ENCODE measurements at regions not wholly inside any gene's neighbourhood (a gene's known extent, or its start where the extent isn't known, plus 50 kb on each side); places are given as distances from the start of the nearest gene placed in this dataset.

- Mint-ChIP-seq H3K4me3 (ENCODE audit: unreplicated experiment) (no peak overlapping the region), H3K4me1 (ENCODE audit: unreplicated experiment) (no peaks in the 10 kb centered on the region), H3K27ac (ENCODE audit: unreplicated experiment) (no peak overlapping the region), H3K9me3 (ENCODE audit: unreplicated experiment) (no peaks in the 10 kb centered on the region), H3K36me3 (ENCODE audit: low read depth, unreplicated experiment) (no peaks in the 10 kb centered on the region), H3K27me3 (ENCODE audit: unreplicated experiment) (no peaks in the 10 kb centered on the region)
- TF ChIP-seq, protein P1, sequence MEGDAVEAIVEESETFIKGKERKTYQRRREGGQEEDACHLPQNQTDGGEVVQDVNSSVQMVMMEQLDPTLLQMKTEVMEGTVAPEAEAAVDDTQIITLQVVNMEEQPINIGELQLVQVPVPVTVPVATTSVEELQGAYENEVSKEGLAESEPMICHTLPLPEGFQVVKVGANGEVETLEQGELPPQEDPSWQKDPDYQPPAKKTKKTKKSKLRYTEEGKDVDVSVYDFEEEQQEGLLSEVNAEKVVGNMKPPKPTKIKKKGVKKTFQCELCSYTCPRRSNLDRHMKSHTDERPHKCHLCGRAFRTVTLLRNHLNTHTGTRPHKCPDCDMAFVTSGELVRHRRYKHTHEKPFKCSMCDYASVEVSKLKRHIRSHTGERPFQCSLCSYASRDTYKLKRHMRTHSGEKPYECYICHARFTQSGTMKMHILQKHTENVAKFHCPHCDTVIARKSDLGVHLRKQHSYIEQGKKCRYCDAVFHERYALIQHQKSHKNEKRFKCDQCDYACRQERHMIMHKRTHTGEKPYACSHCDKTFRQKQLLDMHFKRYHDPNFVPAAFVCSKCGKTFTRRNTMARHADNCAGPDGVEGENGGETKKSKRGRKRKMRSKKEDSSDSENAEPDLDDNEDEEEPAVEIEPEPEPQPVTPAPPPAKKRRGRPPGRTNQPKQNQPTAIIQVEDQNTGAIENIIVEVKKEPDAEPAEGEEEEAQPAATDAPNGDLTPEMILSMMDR (IDR thresholded peaks at IDR 0.05; ENCODE audit: unreplicated experiment): no peak
- DNase-seq (ENCODE audit: low spot score): no peak
These were observed 255.3 kb downstream of the NR4A2 start for GRCh38 chr2:156077041-156077742.

DNA sequence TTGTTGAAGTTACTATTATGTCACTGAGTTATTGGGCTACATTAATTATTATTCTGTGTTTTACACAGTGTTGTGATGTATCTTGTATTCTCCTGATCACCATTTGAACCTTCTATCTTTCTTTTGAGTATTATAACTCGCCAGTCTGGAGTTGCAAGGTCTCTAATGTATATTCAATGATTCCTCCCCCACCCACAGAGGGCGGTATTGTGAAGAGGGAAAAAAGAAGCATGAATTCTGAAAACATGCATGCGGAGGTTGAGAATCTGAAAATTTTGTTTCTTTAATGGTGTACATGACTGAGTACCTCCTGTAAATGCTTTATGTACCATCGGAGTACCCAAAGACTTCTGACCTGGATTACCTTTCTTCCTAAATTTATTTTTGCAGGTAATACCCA is 266.6 kb downstream of the NR4A2 start:
- TF ChIP-seq, protein P1 (IDR thresholded peaks at IDR 0.05; ENCODE audit: unreplicated experiment): no peak
- H3K27ac Mint-ChIP-seq (ENCODE audit: unreplicated experiment): no peak overlapping the region
- no peaks in the 10 kb centered on the region for H3K36me3 Mint-ChIP-seq (ENCODE audit: low read depth, unreplicated experiment)
- no peaks in the 10 kb centered on the region for H3K9me3 Mint-ChIP-seq (ENCODE audit: unreplicated experiment)
- H3K4me3 Mint-ChIP-seq (ENCODE audit: unreplicated experiment): no peak overlapping the region
- DNase-seq (ENCODE audit: low spot score): no peak
- H3K4me1 Mint-ChIP-seq (ENCODE audit: unreplicated experiment): no peaks in the 10 kb centered on the region
- no peaks in the 10 kb centered on the region for H3K27me3 Mint-ChIP-seq (ENCODE audit: unreplicated experiment)

DNA sequence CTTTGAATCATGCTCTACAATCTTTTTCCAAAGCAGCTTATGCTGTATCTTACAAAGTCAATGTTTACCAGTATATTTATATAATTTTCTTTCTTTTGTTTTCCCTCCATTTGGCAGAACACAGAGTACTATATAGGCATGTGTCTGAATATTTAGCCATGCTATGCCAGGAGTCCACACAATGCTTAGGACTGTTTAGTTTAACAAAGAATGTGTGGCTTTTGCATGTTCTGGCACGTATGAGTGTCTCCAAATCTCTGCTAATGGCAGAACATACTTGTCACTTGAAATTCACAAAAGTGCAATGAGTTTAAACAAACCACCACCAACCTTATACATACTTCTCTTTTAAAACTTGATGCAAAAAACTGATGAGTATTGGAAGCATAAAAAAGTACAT is 268.0 kb downstream of the NR4A2 start:
- Mint-ChIP-seq H3K27me3 (ENCODE audit: unreplicated experiment) (no peaks in the 10 kb centered on the region), H3K4me3 (ENCODE audit: unreplicated experiment) (no peak overlapping the region)
- TF ChIP-seq, protein P1 (IDR thresholded peaks at IDR 0.05; ENCODE audit: unreplicated experiment): no peak

DNA sequence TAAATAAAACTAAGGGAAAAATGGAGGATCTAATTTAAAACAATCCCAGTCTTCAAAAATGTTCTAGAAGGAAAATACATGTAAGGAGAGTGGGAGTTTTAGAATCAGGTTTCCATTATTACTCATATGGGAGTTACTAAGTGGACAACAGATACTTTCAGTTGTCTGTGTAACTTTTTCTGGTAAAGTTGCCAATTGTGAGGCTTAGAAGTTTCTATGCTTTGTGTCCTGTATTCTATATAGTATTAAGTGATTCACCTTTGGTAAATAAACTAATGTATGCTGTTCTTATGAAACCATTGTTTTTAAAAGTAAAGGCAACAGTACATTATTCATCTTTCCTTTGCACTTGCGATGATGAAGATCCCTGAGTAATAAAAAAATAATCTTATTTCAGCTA is 274.9 kb downstream of the NR4A2 start:
- H3K9me3 Mint-ChIP-seq (ENCODE audit: unreplicated experiment): no peaks in the 10 kb centered on the region
- TF ChIP-seq, protein P1 (IDR thresholded peaks at IDR 0.05; ENCODE audit: unreplicated experiment): no peak

More for the DNA sequence above, 268.0 kb downstream of the NR4A2 start:
- DNase-seq (ENCODE audit: low spot score): no peak
- H3K4me1 Mint-ChIP-seq (ENCODE audit: unreplicated experiment): peaks cover 1% of the 10 kb centered on the region
- H3K9me3 Mint-ChIP-seq (ENCODE audit: unreplicated experiment): no peaks in the 10 kb centered on the region
- H3K36me3 Mint-ChIP-seq (ENCODE audit: low read depth, unreplicated experiment): no peaks in the 10 kb centered on the region
- no peak overlapping the region for H3K27ac Mint-ChIP-seq (ENCODE audit: unreplicated experiment)

GRCh38 chr2:156054983-156055382 is 277.5 kb downstream of the NR4A2 start:
- Mint-ChIP-seq H3K36me3 (ENCODE audit: low read depth, unreplicated experiment) (no peaks in the 10 kb centered on the region), H3K4me1 (ENCODE audit: unreplicated experiment) (peaks cover 5% of the 10 kb centered on the region), H3K27ac (ENCODE audit: unreplicated experiment) (no peak overlapping the region), H3K9me3 (ENCODE audit: unreplicated experiment) (no peaks in the 10 kb centered on the region), H3K4me3 (ENCODE audit: unreplicated experiment) (no peak overlapping the region), H3K27me3 (ENCODE audit: unreplicated experiment) (no peaks in the 10 kb centered on the region)
- no peak for DNase-seq (ENCODE audit: low spot score)
- TF ChIP-seq, protein P1 (IDR thresholded peaks at IDR 0.05; ENCODE audit: unreplicated experiment): no peak

More for the DNA sequence above, 274.9 kb downstream of the NR4A2 start:
- H3K4me3 Mint-ChIP-seq (ENCODE audit: unreplicated experiment): no peak overlapping the region
- no peaks in the 10 kb centered on the region for H3K36me3 Mint-ChIP-seq (ENCODE audit: low read depth, unreplicated experiment)
- no peak for DNase-seq (ENCODE audit: low spot score)
- no peak overlapping the region for H3K27ac Mint-ChIP-seq (ENCODE audit: unreplicated experiment)
- no peaks in the 10 kb centered on the region for H3K27me3 Mint-ChIP-seq (ENCODE audit: unreplicated experiment)
- peaks cover 5% of the 10 kb centered on the region for H3K4me1 Mint-ChIP-seq (ENCODE audit: unreplicated experiment)
